DOHH2 (cell line): ENCODE measurements at regions not wholly inside any gene's neighbourhood (a gene's known extent, or its start where the extent isn't known, plus 50 kb on each side); places are given as distances from the start of the nearest gene placed in this dataset.

Experiments used
- EZH2phosphoT487 ChIP-seq: fragments of 200-600 bp; sonication (generic); IDR thresholded peaks from 2 replicates; pipeline ENCODE4 v1.6.1; 2017; ENCODE audit warnings: borderline replicate concordance, mild to moderate bottlenecking, antibody characterized with exemption, low read length, moderate library complexity, mixed read lengths
- TF ChIP-seq, protein P1 (sequence below): fragments of 200-600 bp; sonication (generic); IDR thresholded peaks from one replicate; pipeline ENCODE4 v1.5.1; 2014; ENCODE audit warnings: antibody characterized with exemption, mild to moderate bottlenecking, low read depth, low read length; ENCODE audit not compliant: poor library complexity, severe bottlenecking

DNA sequence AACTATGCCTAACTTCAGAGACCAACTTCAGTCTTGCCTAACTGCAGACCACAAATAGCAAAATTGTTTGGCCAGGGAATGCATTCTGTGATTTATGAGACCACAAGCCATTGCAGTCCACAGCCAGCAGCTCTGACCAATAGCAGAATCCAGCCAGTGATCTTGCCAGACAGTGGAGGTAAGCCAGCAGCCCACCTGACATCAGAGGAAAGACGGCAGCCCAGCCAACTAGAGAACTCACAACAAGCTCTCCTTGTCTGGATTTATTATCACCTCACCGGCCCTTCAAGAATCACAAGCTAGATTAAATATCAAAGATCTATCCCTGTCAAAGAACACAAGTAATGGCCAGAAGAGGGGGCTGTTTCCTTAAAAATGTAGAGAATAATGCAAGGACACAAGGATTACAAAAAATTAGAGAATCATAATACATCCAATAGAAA, 66.5 kb upstream of the SLC35F1 start:
- TF ChIP-seq, protein P1, sequence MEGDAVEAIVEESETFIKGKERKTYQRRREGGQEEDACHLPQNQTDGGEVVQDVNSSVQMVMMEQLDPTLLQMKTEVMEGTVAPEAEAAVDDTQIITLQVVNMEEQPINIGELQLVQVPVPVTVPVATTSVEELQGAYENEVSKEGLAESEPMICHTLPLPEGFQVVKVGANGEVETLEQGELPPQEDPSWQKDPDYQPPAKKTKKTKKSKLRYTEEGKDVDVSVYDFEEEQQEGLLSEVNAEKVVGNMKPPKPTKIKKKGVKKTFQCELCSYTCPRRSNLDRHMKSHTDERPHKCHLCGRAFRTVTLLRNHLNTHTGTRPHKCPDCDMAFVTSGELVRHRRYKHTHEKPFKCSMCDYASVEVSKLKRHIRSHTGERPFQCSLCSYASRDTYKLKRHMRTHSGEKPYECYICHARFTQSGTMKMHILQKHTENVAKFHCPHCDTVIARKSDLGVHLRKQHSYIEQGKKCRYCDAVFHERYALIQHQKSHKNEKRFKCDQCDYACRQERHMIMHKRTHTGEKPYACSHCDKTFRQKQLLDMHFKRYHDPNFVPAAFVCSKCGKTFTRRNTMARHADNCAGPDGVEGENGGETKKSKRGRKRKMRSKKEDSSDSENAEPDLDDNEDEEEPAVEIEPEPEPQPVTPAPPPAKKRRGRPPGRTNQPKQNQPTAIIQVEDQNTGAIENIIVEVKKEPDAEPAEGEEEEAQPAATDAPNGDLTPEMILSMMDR, result peak; percentile 53
- no peak for TF ChIP-seq EZH2phosphoT487
